ENCODE measurements at regions not wholly inside any gene's neighbourhood (a gene's known extent, or its start where the extent isn't known, plus 50 kb on each side); places are given as distances from the start of the nearest gene placed in this dataset.

GRCh38 chr3:31043184-31043819, 148.8 kb upstream of the GADL1 start:
- in situ Hi-C loops (cut with HindIII; ENCODE audit: low sequenced_read_pairs), result no loop called here

GRCh38 chr3:31047673-31048072, 153.2 kb upstream of the GADL1 start:
- in situ Hi-C loops (cut with HindIII; ENCODE audit: low sequenced_read_pairs), result no loop called here

GRCh38 chr3:31048143-31048542, 153.7 kb upstream of the GADL1 start:
- in situ Hi-C loops (cut with HindIII; ENCODE audit: low sequenced_read_pairs), result no loop called here

GRCh38 chr3:31050296-31050695, 155.8 kb upstream of the GADL1 start:
- in situ Hi-C loops (cut with HindIII; ENCODE audit: low sequenced_read_pairs), result no loop called here

GRCh38 chr3:31051226-31051625, 156.8 kb upstream of the GADL1 start:
- in situ Hi-C loops (cut with HindIII; ENCODE audit: low sequenced_read_pairs), result no loop called here

GRCh38 chr3:31053299-31053698, 158.8 kb upstream of the GADL1 start:
- in situ Hi-C loops (cut with HindIII; ENCODE audit: low sequenced_read_pairs), result no loop called here

- in situ Hi-C loops (cut with HindIII; ENCODE audit: low sequenced_read_pairs), result no loop called here
These were observed 159.6 kb upstream of the GADL1 start for GRCh38 chr3:31054032-31054431.

GRCh38 chr3:31055757-31056156, 161.3 kb upstream of the GADL1 start:
- in situ Hi-C loops (cut with HindIII; ENCODE audit: low sequenced_read_pairs), result no loop called here

- in situ Hi-C loops (cut with HindIII; ENCODE audit: low sequenced_read_pairs), result no loop called here
These were observed 163.4 kb upstream of the GADL1 start for GRCh38 chr3:31057891-31058290.

- in situ Hi-C loops (cut with HindIII; ENCODE audit: low sequenced_read_pairs), result no loop called here
These were observed 169.6 kb upstream of the GADL1 start for GRCh38 chr3:31064021-31064420.

GRCh38 chr3:31065765-31066164, 171.3 kb upstream of the GADL1 start:
- in situ Hi-C loops (cut with HindIII; ENCODE audit: low sequenced_read_pairs), result no loop called here

GRCh38 chr3:31067004-31067403, 172.5 kb upstream of the GADL1 start:
- in situ Hi-C loops (cut with HindIII; ENCODE audit: low sequenced_read_pairs), result no loop called here

- in situ Hi-C loops (cut with HindIII; ENCODE audit: low sequenced_read_pairs), result no loop called here
These were observed 181.0 kb upstream of the GADL1 start for GRCh38 chr3:31075471-31075870.

- in situ Hi-C loops (cut with HindIII; ENCODE audit: low sequenced_read_pairs), result no loop called here
These were observed 181.4 kb upstream of the GADL1 start for GRCh38 chr3:31075876-31076275.

- in situ Hi-C loops (cut with HindIII; ENCODE audit: low sequenced_read_pairs), result no loop called here
These were observed 182.7 kb upstream of the GADL1 start for GRCh38 chr3:31077021-31077601.

- in situ Hi-C loops (cut with HindIII; ENCODE audit: low sequenced_read_pairs), result no loop called here
These were observed 183.4 kb upstream of the GADL1 start for GRCh38 chr3:31077826-31078225.

- in situ Hi-C loops (cut with HindIII; ENCODE audit: low sequenced_read_pairs), result loop anchor here (5.0 kb wide), 1 partner anchor 47 kb away; no protein-coding TSS in a partner anchor
These were observed 185.2 kb upstream of the GADL1 start for GRCh38 chr3:31079689-31080088.

GRCh38 chr3:31081018-31081662, 186.7 kb upstream of the GADL1 start:
- in situ Hi-C loops (cut with HindIII; ENCODE audit: low sequenced_read_pairs), result loop anchor here (5.0 kb wide), 1 partner anchor 49 kb away; no protein-coding TSS in a partner anchor

- in situ Hi-C loops (cut with HindIII; ENCODE audit: low sequenced_read_pairs), result no loop called here
These were observed 191.7 kb upstream of the GADL1 start for GRCh38 chr3:31086148-31086547.

- in situ Hi-C loops (cut with HindIII; ENCODE audit: low sequenced_read_pairs), result no loop called here
These were observed 192.2 kb upstream of the GADL1 start for GRCh38 chr3:31086698-31087097.

GRCh38 chr3:31091748-31092147, 197.3 kb upstream of the GADL1 start:
- in situ Hi-C loops (cut with HindIII; ENCODE audit: low sequenced_read_pairs), result no loop called here

Measured in endothelial cell of hepatic sinusoid (primary cell).